Gastroesophageal sphincter (tissue), 4 donors: ENCODE measurements at regions not wholly inside any gene's neighbourhood (a gene's known extent, or its start where the extent isn't known, plus 50 kb on each side); places are given as distances from the start of the nearest gene placed in this dataset.

ENCODE experiments used
- ATAC-seq: fragments of 150-250 bp; one replicate; pipeline ENCODE4 v1.9.1; 2016; ENCODE audit warnings: mild to moderate bottlenecking, moderate library complexity
- H3K27ac ChIP-seq, 4 donors: fragments of 200-600 bp; sonication (generic) in 3 of 4; 1 replicate in 3 of 4; 2 replicates in 1 of 4; pipeline ENCODE4 v1.5.1; 2016 to 2019
- H3K27me3 ChIP-seq: fragments of 200-600 bp; sonication (generic); one replicate; pipeline ENCODE4 v1.5.1; 2019
- H3K36me3 ChIP-seq, 2 donors: fragments of 200-600 bp; sonication (generic); one replicate each; pipeline ENCODE4 v1.5.1; 2019; ENCODE audit warnings: control low read depth in 1 of 2
- H3K4me1 ChIP-seq, 3 donors: fragments of 200-600 bp; sonication (generic); 1 replicate in 2 of 3; 2 replicates in 1 of 3; pipeline ENCODE4 v1.5.1; 2016 to 2019; ENCODE audit warnings: control low read depth in 2 of 3
- H3K4me3 ChIP-seq, 2 donors: fragments of 200-600 bp; sonication (generic); one replicate each; pipeline ENCODE4 v1.5.1; 2019; ENCODE audit warnings: mild to moderate bottlenecking in 1 of 2, moderate library complexity in 1 of 2
- H3K9me3 ChIP-seq, 3 donors: fragments of 200-600 bp; sonication (generic); one replicate each; pipeline ENCODE4 v1.5.1; 2017 to 2019; ENCODE audit warnings: control low read depth in 2 of 3
- CTCF ChIP-seq, 4 experiments: fragments of 200-600 bp in 2 of 4; fragments of 450-650 bp in 2 of 4; sonication (generic) in 1 of 4; IDR thresholded peaks; one replicate each; pipeline ENCODE4 v1.5.1; 2017 to 2019; ENCODE audit warnings: antibody characterized with exemption in 4 of 4, mild to moderate bottlenecking in 2 of 4, moderate library complexity in 2 of 4
- EP300 ChIP-seq: sonication (generic); formaldehyde crosslinking; IDR thresholded peaks from one replicate; pipeline ENCODE4 v1.6.1; 2017; ENCODE audit warnings: antibody characterized with exemption, mild to moderate bottlenecking
- POLR2A ChIP-seq, 2 donors: fragments of 450-650 bp; IDR thresholded peaks; one replicate each; pipeline ENCODE4 v1.6.1; 2017; ENCODE audit warnings: antibody characterized with exemption in 2 of 2, mild to moderate bottlenecking in 2 of 2, moderate library complexity in 1 of 2
- POLR2AphosphoS5 ChIP-seq: sonication (generic); formaldehyde crosslinking; IDR thresholded peaks from one replicate; pipeline ENCODE4 v1.6.1; 2017; ENCODE audit warnings: antibody characterized with exemption
- WGBS, 2 donors: methylation state at CpG; one replicate each; pipeline ENCODE4 v1.1.5; 2018; ENCODE audit warnings: low coverage in 1 of 2; 5-methylcytosine and 5-hydroxymethylcytosine counted together

DNA sequence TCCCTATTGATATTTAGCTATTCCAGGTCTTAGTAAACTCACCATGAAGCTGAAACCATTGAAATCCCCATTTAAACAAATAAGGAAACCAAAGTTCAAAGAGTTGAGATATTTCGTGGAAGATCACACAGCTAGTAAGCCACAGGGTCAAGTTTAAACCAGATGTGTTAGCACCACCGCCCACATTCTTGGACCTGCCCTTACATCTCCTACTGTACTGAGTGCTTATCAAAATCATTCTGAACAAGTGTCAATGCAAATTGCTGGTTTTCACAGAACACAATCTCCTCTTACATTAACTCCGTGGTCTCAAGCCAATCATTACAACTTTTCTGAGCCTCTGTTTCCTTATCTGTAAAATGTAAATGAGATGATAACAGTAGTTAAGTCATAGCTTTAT is 676.2 kb downstream of the CDH11 start:
- H3K36me3 ChIP-seq = no peaks in the 10 kb centered on the region
- H3K27ac ChIP-seq = no peak overlapping the region
- TF ChIP-seq POLR2A (IDR thresholded peaks at IDR 0.05) = no peak
- TF ChIP-seq CTCF (IDR thresholded peaks at IDR 0.05) = no peak
- TF ChIP-seq EP300 = no peak
- no peak for TF ChIP-seq POLR2AphosphoS5
- no peaks in the 10 kb centered on the region for H3K27me3 ChIP-seq
- no peak for ATAC-seq
- peaks cover 0 to 3% (median 0%) of the 10 kb centered on the region in 3 donors for H3K4me1 ChIP-seq
- H3K4me3 ChIP-seq = no peak overlapping the region
- no peaks in the 10 kb centered on the region for H3K9me3 ChIP-seq
- 46 to 72% methylated on average over 2 to 3 of the region's 3 CpGs for WGBS, 2 donors

- no peak for ATAC-seq
- no peaks in the 10 kb centered on the region for H3K27me3 ChIP-seq
- H3K36me3 ChIP-seq = no peaks in the 10 kb centered on the region
- no peaks in the 10 kb centered on the region for H3K9me3 ChIP-seq
- peaks cover 0 to 7% (median 2%) of the 10 kb centered on the region in 3 donors for H3K4me1 ChIP-seq
- no peak overlapping the region for H3K4me3 ChIP-seq
- no peak for TF ChIP-seq POLR2AphosphoS5
- no peak for TF ChIP-seq EP300
- TF ChIP-seq CTCF (IDR thresholded peaks at IDR 0.05) = no peak
- TF ChIP-seq POLR2A (IDR thresholded peaks at IDR 0.05) = no peak
- H3K27ac ChIP-seq = no peak overlapping the region
- WGBS, 2 donors = 65 to 80% methylated on average over 4 of the region's 4 CpGs
These were observed 676.6 kb downstream of the CDH11 start for GRCh38 chr16:64445245-64445644.

DNA sequence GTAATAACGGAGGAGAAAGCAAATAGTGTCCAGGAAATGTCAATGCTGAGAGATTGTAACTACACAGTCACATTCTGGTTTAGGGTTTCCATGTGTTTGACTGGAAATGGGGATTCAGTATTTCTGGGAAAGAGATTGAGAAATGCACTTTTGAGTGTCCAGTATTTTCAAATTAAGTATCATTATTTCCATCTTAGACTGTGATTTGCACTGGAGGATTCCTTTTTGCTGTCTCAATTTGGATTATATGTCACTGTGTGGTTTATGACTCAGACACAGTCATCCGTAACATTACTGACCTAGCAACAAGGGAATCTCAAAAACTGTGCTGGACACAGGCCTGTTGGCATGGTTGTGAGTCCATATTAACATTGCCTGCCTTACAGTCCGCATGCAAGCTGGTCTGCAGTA is 681.4 kb downstream of the CDH11 start:
- H3K27ac ChIP-seq = no peak overlapping the region
- ATAC-seq = peak; percentile 74

DNA sequence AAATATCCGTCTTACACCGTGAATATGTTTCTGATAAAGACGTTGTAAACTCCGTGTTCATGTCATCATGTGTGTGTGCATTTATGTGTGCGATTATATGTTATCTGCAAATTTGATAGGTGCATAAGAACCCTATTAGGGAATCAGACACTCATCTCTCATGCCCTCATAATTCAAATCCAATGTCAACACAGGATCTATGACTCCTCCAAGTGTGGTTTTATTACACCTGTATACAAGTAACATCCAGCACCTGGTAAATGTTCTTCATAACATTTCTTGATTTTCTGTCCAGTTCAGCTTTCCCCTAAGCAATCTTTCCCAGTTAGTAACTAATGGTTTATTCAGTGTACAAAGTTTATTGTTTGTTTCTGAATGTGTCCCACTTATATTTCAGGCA is 681.9 kb downstream of the CDH11 start:
- Histone ChIP-seq H3K4me3 (no peak overlapping the region), H3K9me3 (no peaks in the 10 kb centered on the region), H3K4me1 (peaks cover 0 to 7% (median 4%) of the 10 kb centered on the region in 3 donors), H3K27me3 (no peaks in the 10 kb centered on the region), H3K36me3 (no peaks in the 10 kb centered on the region), H3K27ac (no peak overlapping the region)
- WGBS, 2 donors = 94 to 97% methylated on average over 5 of the region's 5 CpGs
- TF ChIP-seq CTCF (IDR thresholded peaks at IDR 0.05) (no peak), POLR2AphosphoS5 (no peak), EP300 (no peak), POLR2A (IDR thresholded peaks at IDR 0.05) (no peak)
- ATAC-seq = no peak

More for the DNA sequence above, 681.4 kb downstream of the CDH11 start:
- TF ChIP-seq POLR2A (IDR thresholded peaks at IDR 0.05) = no peak
- TF ChIP-seq POLR2AphosphoS5 = peak; percentile 76
- 20 to 30% methylated on average over 3 of the region's 3 CpGs for WGBS, 2 donors
- Histone ChIP-seq H3K4me1 (peaks cover 0 to 7% (median 4%) of the 10 kb centered on the region in 3 donors), H3K36me3 (no peaks in the 10 kb centered on the region), H3K27me3 (no peaks in the 10 kb centered on the region), H3K4me3 (no peak overlapping the region), H3K9me3 (no peaks in the 10 kb centered on the region)

GRCh38 chr16:64437706-64438324 is 684.0 kb downstream of the CDH11 start:
- H3K4me3 ChIP-seq = no peak overlapping the region
- no peak for TF ChIP-seq EP300
- no peak for TF ChIP-seq POLR2AphosphoS5
- no peak for TF ChIP-seq POLR2A (IDR thresholded peaks at IDR 0.05)
- no peak for TF ChIP-seq CTCF (IDR thresholded peaks at IDR 0.05)
- 56 to 89% methylated on average over 6 to 8 of the region's 9 CpGs for WGBS, 2 donors
- ATAC-seq = no peak
- H3K4me1 ChIP-seq = peaks cover 0 to 7% (median 4%) of the 10 kb centered on the region in 3 donors
- H3K9me3 ChIP-seq = no peaks in the 10 kb centered on the region
- H3K27ac ChIP-seq = no peak overlapping the region
- H3K27me3 ChIP-seq = no peaks in the 10 kb centered on the region
- H3K36me3 ChIP-seq = no peaks in the 10 kb centered on the region
